CD4-positive, alpha-beta T cell treated with Interleukin-1 beta for 1 hour (primary cell): ENCODE measurements at regions not wholly inside any gene's neighbourhood (a gene's known extent, or its start where the extent isn't known, plus 50 kb on each side); places are given as distances from the start of the nearest gene placed in this dataset.

ENCODE experiments used
- DNase-seq, 2 donors: peaks; one replicate each; pipeline ENCODE4 v3.0.0-alpha.2; 2020 to 2022

GRCh38 chr16:86121374-86122010 is 222.5 kb downstream of the IRF8 start:
- DNase-seq, result no peak

- DNase-seq, result no peak
Observed at GRCh38 chr16:86122681-86123342, 223.8 kb downstream of the IRF8 start.

GRCh38 chr16:86124321-86124720 is 225.4 kb downstream of the IRF8 start:
- no peak for DNase-seq

GRCh38 chr16:86126891-86127290 is 227.9 kb downstream of the IRF8 start:
- DNase-seq, result no peak

GRCh38 chr16:86127366-86127765 is 228.4 kb downstream of the IRF8 start:
- DNase-seq, result no peak

GRCh38 chr16:86128246-86128645 is 229.3 kb downstream of the IRF8 start:
- no peak for DNase-seq

- no peak for DNase-seq
Observed at GRCh38 chr16:86129541-86129940, 230.6 kb downstream of the IRF8 start.

- no peak for DNase-seq
Observed at GRCh38 chr16:86133377-86133776, 234.4 kb downstream of the IRF8 start.

GRCh38 chr16:86133847-86134375 is 234.9 kb downstream of the IRF8 start:
- no peak for DNase-seq

GRCh38 chr16:86134802-86135461 is 236.0 kb downstream of the IRF8 start:
- no peak for DNase-seq

- no peak for DNase-seq
Observed at GRCh38 chr16:86137359-86137758, 238.4 kb downstream of the IRF8 start.

- no peak for DNase-seq
Observed at GRCh38 chr16:86138121-86139085, 239.4 kb downstream of the IRF8 start.

GRCh38 chr16:86142801-86143236 is 243.9 kb downstream of the IRF8 start:
- DNase-seq, result no peak

GRCh38 chr16:86143666-86144065 is 244.7 kb downstream of the IRF8 start:
- no peak for DNase-seq

- DNase-seq, result no peak
Observed at GRCh38 chr16:86145669-86146068, 246.7 kb downstream of the IRF8 start.

- no peak for DNase-seq
Observed at GRCh38 chr16:86150641-86151238, 251.8 kb downstream of the IRF8 start.

GRCh38 chr16:86151239-86151851 is 252.4 kb downstream of the IRF8 start:
- DNase-seq, result no peak

GRCh38 chr16:86156155-86156554 is 257.2 kb downstream of the IRF8 start:
- no peak for DNase-seq

GRCh38 chr16:86157616-86158247 is 258.8 kb downstream of the IRF8 start:
- DNase-seq, result no peak

- DNase-seq, result no peak
Observed at GRCh38 chr16:86158688-86159360, 259.9 kb downstream of the IRF8 start.

GRCh38 chr16:86165479-86165878 is 266.5 kb downstream of the IRF8 start:
- DNase-seq, result no peak
